ENCODE measurements at regions not wholly inside any gene's neighbourhood (a gene's known extent, or its start where the extent isn't known, plus 50 kb on each side); places are given as distances from the start of the nearest gene placed in this dataset.

DNA sequence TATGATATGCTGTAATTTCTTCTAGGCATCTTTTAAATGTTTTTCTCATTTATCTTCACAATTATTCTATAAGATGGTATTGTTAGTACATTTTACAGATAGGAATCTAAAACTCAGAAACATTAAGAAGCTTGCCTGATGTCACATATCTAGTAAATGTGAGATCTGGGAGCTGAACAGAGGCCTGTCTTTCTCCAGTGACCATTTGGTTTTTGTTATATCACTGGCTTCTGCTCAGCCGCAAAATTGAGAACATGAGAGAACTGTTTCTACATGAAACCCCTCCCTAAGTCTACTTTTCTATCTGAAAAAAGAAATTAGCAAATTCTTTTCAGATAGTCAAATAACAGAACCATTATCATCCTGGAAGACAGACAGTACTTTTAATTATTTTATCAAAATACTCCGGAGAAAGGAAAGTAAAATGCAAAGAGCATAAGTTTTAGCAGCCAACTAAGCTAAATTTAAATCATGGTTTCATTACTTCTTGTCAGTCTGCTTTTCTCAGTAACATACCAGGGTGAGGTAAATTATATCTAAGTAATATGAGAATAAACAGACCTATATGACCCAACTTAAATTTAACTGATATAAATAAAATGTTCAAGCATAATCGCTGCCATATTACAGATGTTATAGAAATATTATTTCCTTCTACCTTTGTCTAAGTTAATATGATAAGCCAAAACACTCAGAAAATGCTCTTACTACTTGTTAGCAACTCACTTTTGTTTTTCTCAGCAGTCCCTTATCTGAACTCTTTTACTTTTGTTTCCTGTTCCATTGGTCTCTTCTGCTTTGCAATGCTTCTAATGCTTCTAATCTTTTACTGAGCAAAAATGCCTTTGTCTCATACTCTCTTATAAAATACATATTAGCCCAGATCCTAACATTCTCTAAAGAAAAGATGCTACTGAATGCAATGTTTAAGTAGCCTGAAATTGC is 68.0 kb upstream of the MBNL1 start:
- H3K36me3 Mint-ChIP-seq (ENCODE audit: insufficient read depth in 1 of 3, low read depth in 3 of 3), result no peaks in the 10 kb centered on the region

More for the DNA sequence above, 68.0 kb upstream of the MBNL1 start:
- TF ChIP-seq, protein P1, sequence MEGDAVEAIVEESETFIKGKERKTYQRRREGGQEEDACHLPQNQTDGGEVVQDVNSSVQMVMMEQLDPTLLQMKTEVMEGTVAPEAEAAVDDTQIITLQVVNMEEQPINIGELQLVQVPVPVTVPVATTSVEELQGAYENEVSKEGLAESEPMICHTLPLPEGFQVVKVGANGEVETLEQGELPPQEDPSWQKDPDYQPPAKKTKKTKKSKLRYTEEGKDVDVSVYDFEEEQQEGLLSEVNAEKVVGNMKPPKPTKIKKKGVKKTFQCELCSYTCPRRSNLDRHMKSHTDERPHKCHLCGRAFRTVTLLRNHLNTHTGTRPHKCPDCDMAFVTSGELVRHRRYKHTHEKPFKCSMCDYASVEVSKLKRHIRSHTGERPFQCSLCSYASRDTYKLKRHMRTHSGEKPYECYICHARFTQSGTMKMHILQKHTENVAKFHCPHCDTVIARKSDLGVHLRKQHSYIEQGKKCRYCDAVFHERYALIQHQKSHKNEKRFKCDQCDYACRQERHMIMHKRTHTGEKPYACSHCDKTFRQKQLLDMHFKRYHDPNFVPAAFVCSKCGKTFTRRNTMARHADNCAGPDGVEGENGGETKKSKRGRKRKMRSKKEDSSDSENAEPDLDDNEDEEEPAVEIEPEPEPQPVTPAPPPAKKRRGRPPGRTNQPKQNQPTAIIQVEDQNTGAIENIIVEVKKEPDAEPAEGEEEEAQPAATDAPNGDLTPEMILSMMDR (conservative IDR thresholded peaks at IDR 0.05), result no peak
- H2BK20ac ChIP-seq (ENCODE audit: low read depth, low read length, poor library complexity, severe bottlenecking), result no peak overlapping the region
- H3K14ac ChIP-seq (ENCODE audit: insufficient read depth, low read length), result no peak overlapping the region
- H3K4me1 ChIP-seq (ENCODE audit: insufficient read depth, low read length), result no peaks in the 10 kb centered on the region
- H3K79me1 ChIP-seq (ENCODE audit: insufficient read depth, low read depth, low read length, poor library complexity, severe bottlenecking), result no peaks in the 10 kb centered on the region
- H3K27me3 ChIP-seq (ENCODE audit: insufficient read depth, low read length), result no peaks in the 10 kb centered on the region
- no peak overlapping the region for H3K18ac ChIP-seq (ENCODE audit: insufficient read length, low read depth, low read length)
- WGBS (ENCODE audit: extremely low coverage, insufficient read length, low lambda C conversion rate), result no CpG with 5 or more reads among the region's 3 CpGs
- H3K4me3 Mint-ChIP-seq, result no peak overlapping the region
- H3K9me3 Mint-ChIP-seq, result no peaks in the 10 kb centered on the region
- no peaks in the 10 kb centered on the region for H3K23me2 ChIP-seq (ENCODE audit: insufficient read length, low read depth, low read length, poor library complexity, severe bottlenecking)
- no peak overlapping the region for H3K9ac ChIP-seq (ENCODE audit: extremely low read depth, insufficient read length, low read length)
- H2BK15ac ChIP-seq (ENCODE audit: low read depth, low read length), result no peak overlapping the region
- H3K79me2 ChIP-seq (ENCODE audit: insufficient read depth, low read length), result no peaks in the 10 kb centered on the region
- H3K27me3 Mint-ChIP-seq (ENCODE audit: low read depth), result no peaks in the 10 kb centered on the region
- no peak overlapping the region for H3K4ac ChIP-seq (ENCODE audit: low read depth, low read length)
- no peak overlapping the region for H4K91ac ChIP-seq (ENCODE audit: insufficient read length, low read depth, low read length)
- no peaks in the 10 kb centered on the region for H3K9me3 ChIP-seq (ENCODE audit: control insufficient read depth, low read depth, low read length)
- no peak overlapping the region for H2AK5ac ChIP-seq (ENCODE audit: insufficient read length, low read length)
- no peak overlapping the region for H3K23ac ChIP-seq (ENCODE audit: insufficient read length, low read depth, low read length)
- H2BK12ac ChIP-seq (ENCODE audit: insufficient read length, low read depth, low read length), result no peak overlapping the region
- H2BK120ac ChIP-seq (ENCODE audit: low read depth, low read length, poor library complexity, severe bottlenecking), result no peak overlapping the region
- H3T11ph ChIP-seq (ENCODE audit: low read length), result no peak overlapping the region
- no peak overlapping the region for H3K56ac ChIP-seq (ENCODE audit: insufficient read length, low read depth, low read length)
- H2BK5ac ChIP-seq (ENCODE audit: insufficient read length, low read length), result no peak overlapping the region
- no peak for DNase-seq
- no peak overlapping the region for H4K8ac ChIP-seq (replicated peaks; ENCODE audit: insufficient read length, low read depth, low read length)
- H4K5ac ChIP-seq (ENCODE audit: insufficient read length, low read depth, low read length), result no peak overlapping the region
- no peak overlapping the region for H3K27ac Mint-ChIP-seq
- no peaks in the 10 kb centered on the region for H4K20me1 ChIP-seq (ENCODE audit: control insufficient read depth, insufficient read depth, insufficient read length)
- H3K27ac ChIP-seq (ENCODE audit: insufficient read length, low read depth, low read length), result no peak overlapping the region
- H3K4me2 ChIP-seq (ENCODE audit: insufficient read depth, insufficient read length, low read length), result no peak overlapping the region
- H3K4me1 Mint-ChIP-seq, result peaks cover 5 to 25% of the 10 kb centered on the region in 2 experiments
- H2AFZ ChIP-seq (ENCODE audit: low read length), result no peak overlapping the region

Measured in H9 (cell line).